Panc1 (cell line): ENCODE measurements at regions not wholly inside any gene's neighbourhood (a gene's known extent, or its start where the extent isn't known, plus 50 kb on each side); places are given as distances from the start of the nearest gene placed in this dataset.

Source experiments
- POLR2AphosphoS5 ChIP-seq: IDR thresholded peaks from 2 replicates; pipeline ENCODE4 v1.6.1; 2012; ENCODE audit warnings: mild to moderate bottlenecking, low read depth, low read length, moderate library complexity
- SIN3A ChIP-seq: IDR thresholded peaks from 2 replicates; pipeline ENCODE4 v1.6.1; 2012; ENCODE audit warnings: low read depth, mild to moderate bottlenecking, low read length, moderate library complexity, borderline replicate concordance; ENCODE audit not compliant: insufficient read depth
- TF ChIP-seq, protein P1 (sequence below): fragments of 450-650 bp; IDR thresholded peaks from 2 replicates; pipeline ENCODE4 v1.5.1; 2017; ENCODE audit warnings: mild to moderate bottlenecking
- TF ChIP-seq, protein P2 (sequence below), 2 experiments: IDR thresholded peaks; 2 replicates each; pipeline ENCODE4 v1.6.1; 2011 to 2012; ENCODE audit warnings: low read depth in 2 of 2, control low read depth in 1 of 2, low read length in 1 of 2, mild to moderate bottlenecking in 1 of 2, moderate library complexity in 1 of 2; ENCODE audit not compliant: insufficient read depth in 1 of 2

DNA sequence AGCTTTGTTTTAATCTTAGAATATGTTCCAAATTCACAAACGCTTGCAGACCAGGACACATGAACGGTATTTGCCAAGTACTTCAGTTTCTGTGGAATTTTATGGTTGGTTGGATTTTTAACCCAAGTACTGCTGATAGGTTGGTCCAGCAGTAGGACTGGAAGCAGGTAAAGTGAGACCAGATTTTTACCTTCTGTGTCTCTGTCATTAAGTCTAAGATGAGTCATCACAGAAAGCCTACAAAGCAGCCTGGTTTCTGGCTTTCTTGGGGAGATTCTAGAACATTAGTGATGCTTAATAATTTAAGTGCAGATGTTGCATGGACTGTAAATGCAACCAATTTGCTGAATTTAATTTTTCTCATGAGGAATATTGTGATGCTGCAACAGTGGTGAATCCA, 100.5 kb downstream of the SCG2 start:
- TF ChIP-seq, protein P1, sequence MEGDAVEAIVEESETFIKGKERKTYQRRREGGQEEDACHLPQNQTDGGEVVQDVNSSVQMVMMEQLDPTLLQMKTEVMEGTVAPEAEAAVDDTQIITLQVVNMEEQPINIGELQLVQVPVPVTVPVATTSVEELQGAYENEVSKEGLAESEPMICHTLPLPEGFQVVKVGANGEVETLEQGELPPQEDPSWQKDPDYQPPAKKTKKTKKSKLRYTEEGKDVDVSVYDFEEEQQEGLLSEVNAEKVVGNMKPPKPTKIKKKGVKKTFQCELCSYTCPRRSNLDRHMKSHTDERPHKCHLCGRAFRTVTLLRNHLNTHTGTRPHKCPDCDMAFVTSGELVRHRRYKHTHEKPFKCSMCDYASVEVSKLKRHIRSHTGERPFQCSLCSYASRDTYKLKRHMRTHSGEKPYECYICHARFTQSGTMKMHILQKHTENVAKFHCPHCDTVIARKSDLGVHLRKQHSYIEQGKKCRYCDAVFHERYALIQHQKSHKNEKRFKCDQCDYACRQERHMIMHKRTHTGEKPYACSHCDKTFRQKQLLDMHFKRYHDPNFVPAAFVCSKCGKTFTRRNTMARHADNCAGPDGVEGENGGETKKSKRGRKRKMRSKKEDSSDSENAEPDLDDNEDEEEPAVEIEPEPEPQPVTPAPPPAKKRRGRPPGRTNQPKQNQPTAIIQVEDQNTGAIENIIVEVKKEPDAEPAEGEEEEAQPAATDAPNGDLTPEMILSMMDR: no peak
- TF ChIP-seq POLR2AphosphoS5: no peak
- no peak for TF ChIP-seq SIN3A
- TF ChIP-seq, protein P2, sequence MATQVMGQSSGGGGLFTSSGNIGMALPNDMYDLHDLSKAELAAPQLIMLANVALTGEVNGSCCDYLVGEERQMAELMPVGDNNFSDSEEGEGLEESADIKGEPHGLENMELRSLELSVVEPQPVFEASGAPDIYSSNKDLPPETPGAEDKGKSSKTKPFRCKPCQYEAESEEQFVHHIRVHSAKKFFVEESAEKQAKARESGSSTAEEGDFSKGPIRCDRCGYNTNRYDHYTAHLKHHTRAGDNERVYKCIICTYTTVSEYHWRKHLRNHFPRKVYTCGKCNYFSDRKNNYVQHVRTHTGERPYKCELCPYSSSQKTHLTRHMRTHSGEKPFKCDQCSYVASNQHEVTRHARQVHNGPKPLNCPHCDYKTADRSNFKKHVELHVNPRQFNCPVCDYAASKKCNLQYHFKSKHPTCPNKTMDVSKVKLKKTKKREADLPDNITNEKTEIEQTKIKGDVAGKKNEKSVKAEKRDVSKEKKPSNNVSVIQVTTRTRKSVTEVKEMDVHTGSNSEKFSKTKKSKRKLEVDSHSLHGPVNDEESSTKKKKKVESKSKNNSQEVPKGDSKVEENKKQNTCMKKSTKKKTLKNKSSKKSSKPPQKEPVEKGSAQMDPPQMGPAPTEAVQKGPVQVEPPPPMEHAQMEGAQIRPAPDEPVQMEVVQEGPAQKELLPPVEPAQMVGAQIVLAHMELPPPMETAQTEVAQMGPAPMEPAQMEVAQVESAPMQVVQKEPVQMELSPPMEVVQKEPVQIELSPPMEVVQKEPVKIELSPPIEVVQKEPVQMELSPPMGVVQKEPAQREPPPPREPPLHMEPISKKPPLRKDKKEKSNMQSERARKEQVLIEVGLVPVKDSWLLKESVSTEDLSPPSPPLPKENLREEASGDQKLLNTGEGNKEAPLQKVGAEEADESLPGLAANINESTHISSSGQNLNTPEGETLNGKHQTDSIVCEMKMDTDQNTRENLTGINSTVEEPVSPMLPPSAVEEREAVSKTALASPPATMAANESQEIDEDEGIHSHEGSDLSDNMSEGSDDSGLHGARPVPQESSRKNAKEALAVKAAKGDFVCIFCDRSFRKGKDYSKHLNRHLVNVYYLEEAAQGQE (IDR thresholded peaks at IDR 0.05; ENCODE audit: insufficient read depth in 1 of 2, low read depth in 2 of 2, low read length in 1 of 2): no peak
